Umbilical cord (tissue), 1 donor: ENCODE measurements at regions not wholly inside any gene's neighbourhood (a gene's known extent, or its start where the extent isn't known, plus 50 kb on each side); places are given as distances from the start of the nearest gene placed in this dataset.
A peak's percentile ranks its signal among the peaks of the same experiment; 100 is the strongest.

Source experiments
- DNase-seq: peaks from one replicate; pipeline ENCODE4 v3.0.0-alpha.2; 2015; ENCODE audit warnings: low spot score

- no peak for DNase-seq
Measured at GRCh38 chr3:24985668-24986067, 442.4 kb upstream of the RARB start.

GRCh38 chr3:24986612-24987011 lies 441.5 kb upstream of the RARB start:
- DNase-seq, result no peak

- DNase-seq, result no peak
Measured at GRCh38 chr3:24999357-24999756, 428.7 kb upstream of the RARB start.

- peak; percentile 15 for DNase-seq
Measured at GRCh38 chr3:25000971-25001591, 427.0 kb upstream of the RARB start.

- DNase-seq, result no peak
Measured at GRCh38 chr3:25002052-25002451, 426.0 kb upstream of the RARB start.

- DNase-seq, result peak; percentile 89
Measured at GRCh38 chr3:25007974-25008658, 419.9 kb upstream of the RARB start.

- no peak for DNase-seq
Measured at GRCh38 chr3:25009665-25010064, 418.4 kb upstream of the RARB start.

- DNase-seq, result no peak
Measured at GRCh38 chr3:25015599-25015998, 412.5 kb upstream of the RARB start.

- no peak for DNase-seq
Measured at GRCh38 chr3:25018909-25019308, 409.2 kb upstream of the RARB start.

GRCh38 chr3:25019506-25019905 lies 408.6 kb upstream of the RARB start:
- no peak for DNase-seq

- peak; percentile 51 for DNase-seq
Measured at GRCh38 chr3:25021816-25022215, 406.2 kb upstream of the RARB start.

- no peak for DNase-seq
Measured at GRCh38 chr3:25023876-25024275, 404.2 kb upstream of the RARB start.

GRCh38 chr3:25025236-25025635 lies 402.8 kb upstream of the RARB start:
- no peak for DNase-seq

GRCh38 chr3:25027650-25028049 lies 400.4 kb upstream of the RARB start:
- no peak for DNase-seq

GRCh38 chr3:25029820-25030219 lies 398.2 kb upstream of the RARB start:
- DNase-seq, result no peak

GRCh38 chr3:25032344-25032743 lies 395.7 kb upstream of the RARB start:
- DNase-seq, result no peak

- peak; percentile 22 for DNase-seq
Measured at GRCh38 chr3:25033407-25034029, 394.5 kb upstream of the RARB start.

- peak; percentile 46 for DNase-seq
Measured at GRCh38 chr3:25035526-25035925, 392.5 kb upstream of the RARB start.

GRCh38 chr3:25036633-25037032 lies 391.4 kb upstream of the RARB start:
- no peak for DNase-seq

GRCh38 chr3:25037049-25037547 lies 391.0 kb upstream of the RARB start:
- DNase-seq, result peak; percentile 54

- DNase-seq, result no peak
Measured at GRCh38 chr3:25038271-25038670, 389.8 kb upstream of the RARB start.

GRCh38 chr3:25038922-25039321 lies 389.1 kb upstream of the RARB start:
- peak; percentile 42 for DNase-seq

- peak; percentile 36 for DNase-seq
Measured at GRCh38 chr3:25040748-25041147, 387.3 kb upstream of the RARB start.
